ENCODE measurements at regions not wholly inside any gene's neighbourhood (a gene's known extent, or its start where the extent isn't known, plus 50 kb on each side); places are given as distances from the start of the nearest gene placed in this dataset.

DNA sequence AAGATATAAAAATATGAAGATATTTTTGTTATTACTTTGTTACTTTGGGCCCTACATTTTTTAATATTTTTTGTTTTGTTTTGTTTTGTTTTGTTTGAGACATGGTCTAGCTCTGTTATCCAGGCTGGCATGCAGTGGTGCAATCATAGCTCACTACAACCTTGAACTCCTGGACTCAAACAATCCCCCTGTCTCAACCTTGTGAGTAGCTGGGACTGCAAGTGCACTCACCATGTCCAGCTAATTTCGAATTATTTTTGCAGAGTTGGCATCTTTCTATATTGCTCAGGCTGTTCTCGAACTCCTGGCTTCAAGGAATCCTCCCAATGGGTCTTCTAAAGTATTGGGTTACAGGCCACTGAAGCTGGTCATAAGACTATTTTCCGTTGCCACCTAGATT is 603.6 kb upstream of the PIK3C3 start:
- no peak for DNase-seq (ENCODE audit: low spot score)

DNA sequence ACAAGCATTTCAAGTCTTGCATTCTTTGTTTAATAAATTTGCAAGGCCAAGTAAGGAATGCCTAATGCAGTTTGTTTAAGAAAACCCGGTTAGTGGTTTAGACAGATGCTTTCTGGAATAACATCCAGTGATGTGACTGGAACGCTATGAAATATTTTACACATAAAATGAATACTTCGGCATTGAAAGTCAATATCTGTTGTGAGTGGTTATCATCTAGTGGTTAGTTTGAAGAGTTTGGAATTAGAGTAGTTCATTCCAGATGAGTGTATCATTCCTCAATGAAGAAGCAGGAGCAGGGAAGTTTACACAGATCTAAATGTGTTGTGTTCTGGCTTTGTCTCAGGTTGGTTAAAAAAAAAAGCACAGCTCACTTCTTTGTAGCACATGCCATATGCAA is 608.0 kb upstream of the PIK3C3 start:
- DNase-seq (ENCODE audit: low spot score), result no peak

DNA sequence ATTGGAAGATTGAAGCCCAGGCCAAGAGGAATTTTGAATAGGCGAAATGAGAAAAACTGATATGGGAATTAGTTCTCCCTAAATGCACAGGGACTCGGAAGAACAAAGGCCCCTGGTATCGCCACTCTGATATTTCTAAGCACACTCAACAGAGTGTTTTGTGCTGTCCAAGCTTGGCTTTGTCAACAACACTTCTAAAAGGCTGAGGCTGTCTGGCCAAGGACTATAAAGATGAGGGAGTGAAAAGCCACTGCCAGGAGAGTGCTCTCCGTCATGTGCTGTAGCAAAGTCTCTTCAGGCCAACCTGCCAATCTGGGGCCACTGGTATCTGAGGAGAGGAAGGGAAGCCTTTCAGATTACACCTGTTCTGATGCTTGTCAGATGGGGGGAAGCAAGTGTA is 611.2 kb upstream of the PIK3C3 start:
- DNase-seq (ENCODE audit: low spot score), result no peak

DNA sequence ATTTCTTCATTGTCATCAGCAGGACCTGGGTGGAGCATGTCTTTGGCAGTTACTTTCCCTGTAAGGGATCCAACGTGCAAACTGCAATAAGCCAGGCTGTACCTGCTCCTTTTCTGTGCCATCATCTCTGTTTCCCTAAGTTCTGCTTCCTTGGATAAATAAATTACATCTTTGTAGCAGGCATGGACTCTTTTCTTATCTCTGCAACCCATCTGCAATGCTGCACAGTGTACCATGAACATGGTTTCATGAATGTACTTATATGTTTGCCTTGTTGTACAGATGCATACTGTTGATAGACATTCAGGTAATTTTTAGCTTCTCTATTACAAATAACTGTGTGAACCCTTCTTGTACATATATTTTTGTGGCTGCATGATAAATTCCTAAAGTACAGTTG is 616.7 kb upstream of the PIK3C3 start:
- DNase-seq (ENCODE audit: low spot score), result no peak

DNA sequence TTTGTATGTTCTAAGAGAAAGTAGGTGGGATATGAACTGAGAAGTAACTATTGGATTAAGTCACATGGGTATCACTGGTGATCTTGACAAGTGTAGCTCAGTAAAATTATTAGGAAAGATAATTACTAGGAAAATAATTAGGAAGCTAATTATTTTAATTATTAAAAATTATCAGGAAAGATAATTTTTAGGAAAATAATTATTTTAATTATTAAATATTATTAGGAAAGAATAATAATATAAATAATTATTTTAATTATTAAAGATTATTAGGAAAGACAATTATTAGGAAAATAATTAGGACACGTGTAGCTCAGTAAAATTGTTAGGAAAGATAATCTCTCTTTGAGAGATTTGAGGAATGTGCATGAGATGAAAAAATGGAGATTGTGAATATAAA is 623.4 kb upstream of the PIK3C3 start:
- no peak for DNase-seq (ENCODE audit: low spot score)

DNA sequence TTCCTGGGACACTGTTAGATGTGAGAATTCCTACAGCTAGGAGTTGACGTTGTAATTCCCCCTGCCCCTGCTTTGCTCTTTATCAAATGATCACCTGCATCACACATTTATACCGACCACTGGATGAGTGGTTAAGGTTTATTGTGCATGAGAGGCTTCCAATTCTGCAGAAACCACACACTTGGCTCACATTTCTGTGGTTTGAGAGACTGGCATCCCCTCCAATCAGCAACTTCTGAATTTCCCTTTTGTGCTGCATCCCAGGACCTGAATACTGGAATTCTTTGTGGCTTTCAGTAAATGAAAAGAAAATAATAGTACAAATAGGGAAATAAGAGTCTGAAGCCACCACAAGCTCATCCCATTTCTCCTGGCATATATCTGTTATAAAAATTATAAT is 628.7 kb upstream of the PIK3C3 start:
- DNase-seq (ENCODE audit: low spot score), result no peak

DNA sequence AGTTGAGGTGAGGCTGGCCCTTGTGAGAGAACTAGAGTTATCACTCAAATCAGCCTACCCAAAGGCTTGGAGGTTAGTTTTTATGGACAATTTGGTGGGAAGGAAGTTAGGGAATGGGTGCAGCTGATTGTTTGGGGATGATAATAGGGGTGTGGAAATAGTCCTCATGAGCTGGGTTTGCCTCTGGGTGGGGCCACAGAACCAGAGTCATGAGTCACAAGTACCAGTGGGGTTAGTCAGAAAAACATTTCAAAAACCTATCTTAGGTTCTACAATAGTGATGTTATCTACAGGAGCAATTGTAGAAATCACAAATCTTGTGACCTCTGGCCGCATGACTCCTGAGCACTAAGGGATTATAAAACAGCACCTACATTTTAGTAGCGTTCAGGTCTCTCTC is 630.1 kb upstream of the PIK3C3 start:
- DNase-seq (ENCODE audit: low spot score), result no peak

DNA sequence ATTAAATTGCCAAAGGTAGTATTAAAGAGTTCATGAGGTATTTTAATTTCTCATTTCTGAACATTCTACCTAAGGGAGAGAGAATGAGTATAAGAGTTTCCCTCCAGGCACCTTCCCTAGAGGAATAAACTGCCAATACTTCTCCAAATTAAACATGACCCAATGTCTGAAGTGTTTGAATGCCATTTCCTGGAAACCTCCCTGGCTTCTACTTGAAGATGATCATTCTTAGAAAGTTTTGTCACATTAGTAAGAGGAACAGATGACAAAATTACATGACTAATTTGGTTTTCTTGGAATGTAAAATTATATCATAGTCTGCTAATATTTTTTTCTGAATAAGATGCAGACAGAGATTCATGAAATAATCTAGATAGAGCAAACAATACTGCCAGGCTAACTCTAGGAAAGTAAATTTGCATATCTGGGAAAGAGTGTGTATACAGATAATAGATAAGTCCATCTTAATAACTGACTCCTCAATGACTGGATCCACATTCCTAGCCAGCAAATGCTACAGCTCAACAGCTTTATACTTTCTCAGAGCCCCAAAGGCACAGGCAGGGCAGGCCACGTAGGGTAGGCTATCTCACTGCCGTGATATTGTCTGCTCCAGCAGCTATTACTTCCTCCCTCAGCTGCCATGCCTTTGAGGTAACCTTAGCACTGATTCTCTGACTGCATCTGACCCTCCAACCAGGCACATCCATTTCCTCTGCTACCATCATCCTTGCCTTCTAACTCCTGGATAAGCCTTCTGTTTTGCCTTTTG is 630.8 kb upstream of the PIK3C3 start:
- no peak for DNase-seq (ENCODE audit: low spot score)

DNA sequence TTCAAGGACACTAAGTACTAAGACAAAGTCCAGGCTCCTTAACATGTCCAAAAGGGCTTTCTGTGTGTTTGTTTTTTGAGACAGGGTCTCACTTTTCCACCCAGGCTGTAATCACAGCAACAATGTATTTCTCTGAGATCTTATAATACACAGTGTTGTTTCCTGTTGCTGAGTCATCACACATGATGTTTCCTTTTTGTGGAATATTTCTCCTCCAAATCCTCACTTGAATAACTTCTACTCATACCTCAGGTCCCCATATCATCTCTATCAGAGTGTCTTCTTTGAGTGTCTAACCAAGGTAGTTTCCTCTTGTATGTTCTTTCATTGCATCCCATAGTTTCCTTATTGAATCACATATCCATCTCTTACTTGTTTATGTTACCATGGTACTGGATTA is 632.0 kb upstream of the PIK3C3 start:
- peak; percentile 40 for DNase-seq (ENCODE audit: low spot score)

DNA sequence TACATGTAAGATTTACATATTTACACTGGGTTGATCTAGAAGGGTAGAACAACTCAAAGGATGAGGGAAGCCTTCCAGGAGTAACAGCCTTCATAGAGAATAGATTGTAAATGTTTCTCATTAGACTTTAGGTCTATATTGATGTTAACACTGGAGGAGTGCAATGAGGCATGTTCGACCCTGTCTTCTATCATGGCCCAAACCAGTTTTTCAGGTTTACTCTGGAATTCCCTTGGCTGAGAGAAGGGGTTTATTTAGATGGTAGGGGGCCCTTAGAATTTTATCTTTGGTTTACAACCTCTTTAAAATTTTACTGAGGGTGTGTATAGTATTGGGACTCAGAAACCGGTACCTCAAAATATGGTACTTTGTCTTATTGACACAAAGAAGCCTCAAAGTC is 634.9 kb upstream of the PIK3C3 start:
- no peak for DNase-seq (ENCODE audit: low spot score)

DNA sequence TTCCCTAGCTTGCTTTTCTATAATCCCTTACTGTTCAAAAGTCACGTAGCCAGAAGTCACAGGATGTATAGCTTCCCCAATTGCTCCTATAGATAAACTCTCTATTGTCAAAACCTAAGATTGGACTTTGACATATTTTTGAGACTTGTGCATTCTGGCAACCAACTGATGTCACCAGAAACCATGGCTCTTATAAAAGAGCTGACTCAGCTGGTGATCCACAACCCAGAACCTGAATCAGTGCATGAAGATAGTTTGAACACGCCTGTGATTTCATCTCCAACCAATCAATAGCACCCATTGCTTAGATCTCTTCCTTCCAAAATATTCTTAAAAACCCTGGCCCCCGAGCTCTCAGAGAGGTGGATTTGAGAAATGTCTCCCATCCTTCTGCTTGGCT is 639.9 kb upstream of the PIK3C3 start:
- DNase-seq (ENCODE audit: low spot score), result no peak

DNA sequence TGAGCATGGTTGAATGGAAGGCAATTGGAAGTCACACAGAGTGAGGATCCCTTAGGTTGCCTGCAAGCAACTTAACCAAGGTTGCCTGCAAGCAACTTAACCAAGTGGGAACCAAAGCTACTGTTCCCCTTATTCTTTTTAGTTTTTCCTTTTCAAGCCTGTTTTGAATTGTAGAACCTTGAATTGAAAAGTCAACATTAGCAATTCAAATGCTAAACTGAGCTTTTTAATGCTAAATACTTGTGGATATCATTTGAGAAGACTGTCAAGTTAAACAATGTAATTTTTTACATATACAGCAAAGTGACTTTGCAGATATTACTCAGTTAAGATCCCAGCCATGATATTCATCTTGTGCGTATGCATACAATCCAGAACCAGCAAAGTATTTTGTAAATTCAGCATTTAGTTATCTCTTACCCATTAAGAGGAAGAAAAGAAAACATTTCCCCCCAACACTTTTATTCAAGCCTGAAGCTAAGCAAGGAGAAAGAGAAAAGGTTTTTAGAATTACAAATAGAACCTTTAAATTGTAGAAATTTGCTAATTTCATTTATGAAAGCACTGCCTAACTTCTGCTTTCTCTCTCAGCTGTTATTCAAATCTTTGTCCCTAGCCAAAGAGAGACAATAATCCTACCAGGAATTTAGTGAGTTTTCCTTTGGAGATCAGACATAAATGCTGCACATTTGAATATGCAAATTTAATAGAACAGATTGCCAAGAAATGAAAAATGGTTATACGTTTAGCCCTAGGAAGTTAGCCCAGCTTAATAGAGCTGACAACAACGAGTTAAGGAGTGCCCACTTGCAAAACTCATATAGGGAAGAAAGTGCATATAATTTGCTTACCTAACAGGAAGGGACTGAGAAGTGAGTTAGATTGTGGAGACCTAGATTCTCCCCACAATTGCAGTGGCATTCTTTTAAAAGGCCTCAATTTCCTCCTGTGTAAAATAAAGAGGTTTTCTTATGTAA is 643.2 kb upstream of the PIK3C3 start:
- DNase-seq (ENCODE audit: low spot score), result no peak

DNA sequence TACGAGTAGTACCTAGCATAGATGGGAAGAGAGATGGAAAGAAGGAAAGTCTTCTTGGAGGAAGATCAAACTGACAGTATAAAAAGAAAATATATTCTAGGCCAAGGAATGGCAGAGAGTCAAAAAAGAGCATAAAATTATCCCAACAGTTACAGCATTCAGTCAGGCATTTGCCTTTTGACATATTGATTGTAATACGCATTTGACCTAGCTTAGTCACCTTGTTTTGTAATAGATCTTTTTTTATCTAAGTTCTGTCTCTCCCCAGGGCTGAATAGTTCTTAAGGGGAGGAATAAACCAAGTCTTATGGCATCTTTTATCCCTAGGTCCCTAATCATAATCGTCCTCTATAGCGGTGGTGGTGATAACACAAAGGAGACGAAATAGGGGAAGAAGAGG is 657.3 kb upstream of the PIK3C3 start:
- no peak for DNase-seq (ENCODE audit: low spot score)

DNA sequence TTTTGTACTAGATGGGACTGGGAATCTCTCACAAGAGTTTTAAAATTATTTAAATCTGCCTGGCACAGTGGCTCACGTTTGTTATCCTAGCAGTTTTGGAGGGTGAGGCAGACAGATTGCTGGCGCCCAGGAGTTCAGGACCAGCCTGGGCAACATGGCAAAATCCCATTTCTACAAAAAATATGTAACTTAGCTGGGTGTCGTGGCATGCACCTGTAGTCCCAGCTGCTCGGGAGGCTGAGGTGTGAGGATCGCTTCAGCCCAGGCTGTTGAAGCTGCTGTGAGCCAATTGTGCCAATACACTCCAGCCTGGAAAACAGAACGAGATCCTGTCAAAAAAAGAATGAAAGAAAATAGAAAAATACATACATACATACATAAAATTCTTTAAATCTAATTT is 685.7 kb upstream of the PIK3C3 start:
- no peak for DNase-seq (ENCODE audit: low spot score)

DNA sequence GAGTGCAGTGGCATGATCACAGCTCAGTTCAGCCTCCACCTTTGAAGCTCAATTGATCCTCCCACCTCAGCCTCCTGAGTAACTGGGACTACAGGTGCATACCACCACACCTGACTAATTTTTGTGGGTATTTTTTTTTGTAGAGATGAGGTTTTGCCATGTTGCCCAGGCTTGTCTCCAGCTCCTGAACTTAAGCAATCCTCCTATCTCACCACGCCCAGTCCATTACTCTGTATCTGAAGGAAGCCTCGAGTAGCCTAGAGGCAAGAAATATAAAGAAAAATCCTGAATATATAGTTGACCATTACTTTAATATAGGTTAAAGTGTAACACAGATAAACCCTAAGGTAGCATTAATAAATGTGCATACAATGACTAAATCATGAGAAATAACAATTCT is 686.8 kb upstream of the PIK3C3 start:
- no peak for DNase-seq (ENCODE audit: low spot score)

DNA sequence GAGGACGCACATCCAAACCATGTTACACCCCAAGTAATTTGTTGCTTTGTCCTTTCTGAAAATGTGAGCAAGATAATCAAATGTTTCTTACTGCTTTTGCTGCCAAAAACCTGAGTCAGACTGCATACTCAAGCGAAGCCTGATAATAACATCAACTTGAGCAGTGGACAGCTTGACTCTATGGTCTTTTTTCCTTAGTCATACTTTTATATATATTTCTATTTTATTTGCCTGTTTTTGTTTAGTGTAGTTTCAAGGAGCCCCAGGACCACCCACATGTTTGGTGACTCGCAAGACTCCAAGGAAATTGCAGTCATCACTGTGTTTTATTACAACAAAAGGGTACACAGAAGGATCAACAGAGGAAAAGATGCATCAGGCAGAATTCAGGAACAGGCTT is 688.4 kb upstream of the PIK3C3 start:
- no peak for DNase-seq (ENCODE audit: low spot score)

DNA sequence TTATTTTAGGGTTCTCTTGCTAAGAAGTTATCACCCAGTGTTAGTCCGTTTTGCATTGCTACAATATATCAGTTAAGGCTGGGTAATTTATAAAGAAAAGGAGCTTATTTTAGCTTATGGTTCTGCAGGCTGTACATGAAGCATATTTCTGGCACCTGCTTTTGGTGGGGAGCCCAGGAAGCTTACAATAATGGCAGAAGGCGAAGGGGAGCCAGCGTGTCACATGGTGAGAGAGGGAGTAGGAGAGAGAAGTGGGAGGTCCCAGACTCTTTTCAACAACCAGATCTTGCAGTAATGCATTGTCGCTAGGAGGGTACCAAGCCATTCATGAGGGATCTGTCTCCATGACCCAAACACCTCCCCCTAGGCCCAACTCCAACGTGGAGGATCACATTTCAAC is 688.8 kb upstream of the PIK3C3 start:
- DNase-seq (ENCODE audit: low spot score), result no peak

DNA sequence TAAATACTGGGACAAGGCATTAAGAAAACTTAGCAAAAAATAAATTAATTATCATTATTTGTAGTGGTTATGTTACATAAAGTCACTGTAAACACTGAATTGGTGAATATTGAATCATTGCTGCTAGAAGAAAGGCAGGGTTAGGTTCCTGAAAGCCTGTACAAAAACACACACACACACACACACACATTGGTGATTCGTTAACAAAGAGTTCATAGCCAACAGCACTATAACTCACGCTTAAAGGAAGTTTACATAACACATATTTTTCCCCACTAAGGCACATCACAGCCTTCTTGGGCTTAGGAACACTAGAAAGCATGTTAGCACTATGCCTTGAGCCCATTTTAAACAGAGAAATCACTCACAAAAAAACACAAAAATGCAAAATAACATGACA is 690.0 kb upstream of the PIK3C3 start:
- no peak for DNase-seq (ENCODE audit: low spot score)

DNA sequence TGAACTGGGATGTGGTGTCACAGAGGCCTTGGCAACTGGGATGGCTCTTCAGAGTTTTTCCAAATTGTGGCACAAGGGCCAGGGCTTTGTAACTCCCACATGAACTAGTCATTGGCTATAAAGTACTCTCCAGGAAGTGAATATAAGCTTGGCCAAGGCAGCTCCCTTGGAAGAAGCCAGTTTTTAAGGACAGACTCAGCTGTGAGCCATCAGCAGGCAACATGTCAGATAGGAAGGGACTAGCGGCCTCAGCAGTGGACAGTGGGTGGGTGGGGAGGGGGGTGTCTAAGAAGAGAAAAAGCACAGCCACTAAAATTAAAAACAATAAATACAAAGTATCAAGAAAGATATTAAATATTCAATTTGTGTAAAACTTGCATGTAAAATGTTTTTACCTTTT is 691.1 kb upstream of the PIK3C3 start:
- DNase-seq (ENCODE audit: low spot score), result no peak

DNA sequence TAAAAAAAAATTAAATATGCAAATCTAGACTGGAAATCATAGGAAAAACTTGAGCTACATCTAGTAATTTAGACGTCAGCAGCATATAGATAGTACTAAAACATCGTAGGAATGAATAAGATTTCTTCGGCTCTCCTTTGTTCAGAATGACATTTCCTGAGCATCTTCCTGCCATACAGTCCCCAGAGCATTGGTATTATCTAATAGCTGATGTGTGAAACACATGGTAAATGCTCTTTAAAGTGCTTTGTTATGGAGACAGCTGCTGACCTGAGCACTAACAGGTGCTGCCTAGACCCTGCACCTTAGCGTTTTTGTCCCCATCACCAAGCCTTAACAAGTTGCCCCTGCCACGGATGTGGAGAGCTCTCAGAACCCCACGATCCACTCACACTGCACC is 692.3 kb upstream of the PIK3C3 start:
- no peak for DNase-seq (ENCODE audit: low spot score)

DNA sequence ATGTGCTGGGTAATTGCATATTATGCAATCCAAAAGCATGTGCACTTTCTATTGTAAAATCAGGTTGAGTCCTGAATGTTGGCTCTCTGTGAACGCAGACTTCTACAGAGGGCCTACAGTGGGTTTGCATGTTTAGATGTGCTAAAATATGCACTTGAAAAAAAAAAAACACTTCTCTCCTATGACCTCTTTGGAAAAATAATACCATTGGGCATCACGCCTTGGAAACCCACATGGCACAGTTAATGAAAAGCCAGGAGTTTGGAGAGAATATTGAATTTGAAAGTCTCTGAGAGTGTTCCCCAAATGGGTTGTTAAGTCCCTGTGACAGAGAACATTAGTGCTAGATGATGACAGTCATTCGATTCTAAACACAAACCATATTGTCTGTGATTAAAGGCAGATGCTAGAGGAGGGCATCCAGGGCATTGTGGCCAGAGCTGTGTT is 710.4 kb upstream of the PIK3C3 start:
- DNase-seq (ENCODE audit: low spot score), result no peak

DNA sequence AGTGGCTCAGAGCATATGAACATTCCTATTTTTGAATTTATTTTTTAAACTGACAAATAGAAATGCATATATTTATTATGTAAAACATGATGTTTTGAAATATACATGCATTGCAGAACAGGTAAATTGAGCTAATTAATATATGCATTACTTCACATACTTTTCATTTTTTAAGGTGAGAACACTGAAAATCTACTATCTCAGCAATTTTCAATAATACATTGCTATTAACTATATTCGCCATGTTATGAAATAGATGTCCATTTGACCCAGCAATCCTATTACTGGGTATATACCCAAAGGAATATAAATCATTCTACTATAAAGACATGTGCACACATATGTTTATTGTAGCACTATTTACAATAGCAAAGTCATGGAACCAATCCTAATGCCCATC is 717.7 kb upstream of the PIK3C3 start:
- no peak for DNase-seq (ENCODE audit: low spot score)

DNA sequence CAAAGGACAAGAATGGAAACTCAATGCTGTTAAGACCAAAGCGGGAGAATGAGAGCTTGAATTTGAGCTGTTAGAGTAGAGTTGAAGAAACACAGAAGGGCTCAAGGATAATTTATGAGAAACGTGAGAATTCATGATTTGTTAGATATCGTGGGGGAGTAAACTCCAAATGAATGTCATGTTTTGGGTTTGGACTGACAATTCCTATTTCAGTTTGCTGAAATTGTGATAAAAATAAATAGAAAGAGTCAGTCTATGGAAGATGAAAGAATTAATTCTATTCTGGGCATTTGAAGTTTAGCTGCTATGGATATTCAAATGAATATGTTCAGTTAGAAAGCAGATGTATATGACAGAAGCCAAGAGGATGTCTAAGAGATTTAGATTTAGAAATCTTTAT is 723.4 kb upstream of the PIK3C3 start:
- no peak for DNase-seq (ENCODE audit: low spot score)

All from kidney capillary endothelial cell (primary cell).